SK-N-SH (cell line): ENCODE measurements at regions not wholly inside any gene's neighbourhood (a gene's known extent, or its start where the extent isn't known, plus 50 kb on each side); places are given as distances from the start of the nearest gene placed in this dataset.

Experiments used
- CTCF ChIA-PET: fragments of 300-600, 350-600 bp; formaldehyde crosslinking; extraction: SDS; loops from one replicate; lab custom pipeline; 2021; lab: Yijun Ruan, JAX
- POLR2A ChIA-PET: fragments of 350-600 bp; sonication (Branson Sonifier 250); formaldehyde crosslinking; extraction: SDS; loops from one replicate; lab custom pipeline; 2020; ENCODE audit warnings: antibody characterized with exemption, inconsistent platforms; lab: Yijun Ruan, JAX
- DNase-seq: peaks from one replicate; pipeline ENCODE4 v3.0.0; 2012
- H2AFZ ChIP-seq: fragments of 200-600 bp; sonication (generic); 2 replicates; pipeline ENCODE4 v1.8.1; 2016; ENCODE audit warnings: antibody characterized with exemption, mild to moderate bottlenecking, low read depth
- H3F3A ChIP-seq: fragments of 200-600 bp; sonication (generic); replicated peaks from 2 replicates; pipeline ENCODE3; 2016; ENCODE audit warnings: antibody characterized with exemption, mild to moderate bottlenecking; ENCODE audit not compliant: insufficient read depth
- H3K27ac ChIP-seq, 2 experiments: fragments of 200-500 bp in 1 of 2; fragments of 200-600 bp in 1 of 2; sonication (Bioruptor generic) in 1 of 2; sonication (generic), shearing (Covaris generic) in 1 of 2; 2 replicates each; pipeline versions ENCODE4 v1.5.1 to v1.6.1; 2014 to 2016; ENCODE audit warnings: low read depth in 2 of 2, inconsistent platforms in 1 of 2, low read length in 1 of 2, mild to moderate bottlenecking in 1 of 2, mixed read lengths in 1 of 2
- H3K27me3 ChIP-seq: fragments of 200-600 bp; sonication (generic), shearing (Covaris generic); 2 replicates; pipeline ENCODE4 v1.6.1; 2016; ENCODE audit warnings: mixed run types; ENCODE audit not compliant: insufficient read depth
- H3K36me3 ChIP-seq, 2 experiments: fragments of 200-500 bp in 1 of 2; fragments of 200-600 bp in 1 of 2; sonication (Bioruptor generic) in 1 of 2; sonication (generic) in 1 of 2; replicated peaks in 1 of 2; 2 replicates each; pipeline versions ENCODE3 to v1.5.1; 2014 to 2016; ENCODE audit warnings: low read length in 1 of 2, mild to moderate bottlenecking in 1 of 2; ENCODE audit not compliant: insufficient read depth in 2 of 2, control insufficient read depth in 1 of 2
- H3K4me1 ChIP-seq, 2 experiments: fragments of 200-500 bp in 1 of 2; fragments of 200-600 bp in 1 of 2; sonication (Bioruptor generic) in 1 of 2; sonication (generic), shearing (Covaris generic) in 1 of 2; 2 replicates each; pipeline versions ENCODE4 v1.5.1 to v1.6.1; 2014 to 2016; ENCODE audit warnings: low read depth in 1 of 2, low read length in 1 of 2, mixed run types in 1 of 2; ENCODE audit not compliant: insufficient read depth in 2 of 2, control insufficient read depth in 1 of 2
- H3K4me2 ChIP-seq: fragments of 200-600 bp; sonication (generic), shearing (Covaris generic); 2 replicates; pipeline ENCODE4 v1.6.1; 2017; ENCODE audit warnings: mixed run types
- H3K4me3 ChIP-seq, 2 experiments: fragments of 200-500 bp in 1 of 2; fragments of 200-600 bp in 1 of 2; sonication (Bioruptor generic) in 1 of 2; sonication (generic), shearing (Covaris generic) in 1 of 2; 2 replicates each; pipeline versions ENCODE4 v1.5.1 to v1.8.1; 2014 to 2016; ENCODE audit warnings: low read depth in 2 of 2, inconsistent platforms in 1 of 2, low read length in 1 of 2, mild to moderate bottlenecking in 1 of 2, mixed read lengths in 1 of 2, moderate library complexity in 1 of 2
- H3K79me2 ChIP-seq: fragments of 200-600 bp; sonication (generic); 2 replicates; pipeline ENCODE4 v1.8.1; 2017; ENCODE audit warnings: mild to moderate bottlenecking; ENCODE audit not compliant: insufficient read depth
- H3K9ac ChIP-seq: fragments of 200-600 bp; sonication (generic); 2 replicates; pipeline ENCODE4 v1.6.1; 2017; ENCODE audit warnings: mixed run types
- H3K9me2 ChIP-seq: fragments of 200-600 bp; sonication (generic); 2 replicates; pipeline ENCODE4 v1.6.1; 2017; ENCODE audit warnings: mixed run types
- H3K9me3 ChIP-seq: fragments of 200-600 bp; sonication (generic); 2 replicates; pipeline ENCODE4 v1.6.1; 2017; ENCODE audit warnings: mixed run types, mild to moderate bottlenecking, moderate library complexity
- H4K20me1 ChIP-seq: fragments of 200-600 bp; sonication (generic); 2 replicates; pipeline ENCODE4 v1.6.1; 2017; ENCODE audit warnings: mild to moderate bottlenecking, mixed run types; ENCODE audit not compliant: insufficient read depth
- CHD2 ChIP-seq: fragments of 150-350 bp; IDR thresholded peaks from 2 replicates; pipeline ENCODE4 v1.6.1; 2018; ENCODE audit warnings: low read length; ENCODE audit not compliant: partially characterized antibody
- CTCF ChIP-seq: fragments of 200-600 bp; sonication (generic); IDR thresholded peaks from 2 replicates; pipeline ENCODE4 v1.6.1; 2017; ENCODE audit warnings: antibody characterized with exemption, mild to moderate bottlenecking, moderate library complexity
- GATA2 ChIP-seq: sonication (generic); formaldehyde crosslinking; IDR thresholded peaks from 2 replicates; pipeline ENCODE4 v1.5.0; 2020; ENCODE audit warnings: mild to moderate bottlenecking, missing genetic modification reagents
- IRF3 ChIP-seq: fragments of 150-350 bp; IDR thresholded peaks from 2 replicates; pipeline ENCODE4 v1.6.1; 2016; ENCODE audit warnings: mild to moderate bottlenecking, low read depth, low read length
- MEF2A ChIP-seq: IDR thresholded peaks from 2 replicates; pipeline ENCODE4 v1.4.0; 2012; ENCODE audit warnings: low read depth, borderline replicate concordance
- POLR2AphosphoS5 ChIP-seq: IDR thresholded peaks from 2 replicates; pipeline ENCODE4 v1.6.1; 2012; ENCODE audit warnings: low read depth, low read length
- RCOR1 ChIP-seq: fragments of 150-350 bp; IDR thresholded peaks from 2 replicates; pipeline ENCODE4 v1.6.1; 2017; ENCODE audit warnings: antibody characterized with exemption, low read length
- REST ChIP-seq: IDR thresholded peaks from 2 replicates; pipeline ENCODE4 v1.6.1; 2012; ENCODE audit warnings: mild to moderate bottlenecking, low read depth, low read length, moderate library complexity
- RFX5 ChIP-seq: IDR thresholded peaks from 2 replicates; pipeline ENCODE4 v1.6.1; 2012; ENCODE audit warnings: mild to moderate bottlenecking, improper control_type of control experiment, low read length
- SMC3 ChIP-seq: IDR thresholded peaks from 2 replicates; pipeline ENCODE4 v1.6.1; 2012; ENCODE audit warnings: low read depth, low read length, improper control_type of control experiment
- TAF1 ChIP-seq: IDR thresholded peaks from 2 replicates; pipeline ENCODE4 v1.6.1; 2012; ENCODE audit warnings: low read depth, mild to moderate bottlenecking, low read length, moderate library complexity, borderline replicate concordance
- TCF12 ChIP-seq: IDR thresholded peaks from 2 replicates; pipeline ENCODE4 v1.4.0; 2012
- ZBTB33 ChIP-seq: IDR thresholded peaks from 2 replicates; pipeline ENCODE4 v1.4.0; 2012; ENCODE audit warnings: low read depth, borderline replicate concordance
- WGBS: methylation state at CpG from one replicate; pipeline ENCODE4 v1.1.6; 2017; ENCODE audit warnings: low lambda C conversion rate; 5-methylcytosine and 5-hydroxymethylcytosine counted together
- TF ChIP-seq, protein P1 (sequence below): IDR thresholded peaks from 2 replicates; pipeline ENCODE4 v1.4.0; 2012; ENCODE audit warnings: low read depth
- TF ChIP-seq, protein P2 (sequence below): IDR thresholded peaks from 2 replicates; pipeline ENCODE4; 2012

GRCh38 chr1:83631851-83632250 is 367.1 kb downstream of the TTLL7 start (continued):
- TF ChIP-seq ZBTB33 (no peak), CHD2 (no peak), RCOR1 (no peak), SMC3 (no peak), MEF2A (no peak), IRF3 (no peak), GATA2 (CRISPR knock-in tag) (no peak), CTCF (no peak)
- TF ChIP-seq, protein P1, sequence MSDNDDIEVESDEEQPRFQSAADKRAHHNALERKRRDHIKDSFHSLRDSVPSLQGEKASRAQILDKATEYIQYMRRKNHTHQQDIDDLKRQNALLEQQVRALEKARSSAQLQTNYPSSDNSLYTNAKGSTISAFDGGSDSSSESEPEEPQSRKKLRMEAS = no peak

DNA sequence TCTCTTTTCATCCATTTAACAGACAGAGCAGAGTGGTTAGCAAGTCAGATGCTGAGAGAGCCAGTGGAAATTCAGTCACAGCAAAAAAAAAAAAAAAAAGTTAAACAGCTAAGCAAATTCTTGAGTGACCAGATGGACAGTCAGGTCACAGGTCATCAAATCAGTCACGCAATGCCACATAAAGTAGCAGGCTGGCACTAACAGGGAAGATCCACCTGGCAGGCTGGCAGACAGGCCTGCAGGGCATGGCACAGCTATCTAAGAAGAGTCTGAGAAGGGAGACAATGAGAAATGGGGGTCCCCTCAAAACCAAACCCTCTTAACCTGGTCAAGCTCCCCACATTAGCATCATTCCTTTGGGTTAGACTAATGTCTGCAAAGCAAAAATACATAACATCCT is 371.9 kb downstream of the TTLL7 start:
- Histone ChIP-seq H3K27me3 (no peaks in the 10 kb centered on the region), H3K4me1 (peaks cover 0 to 9% of the 10 kb centered on the region in 2 experiments; a peak in 1 of 4 replicates), H3K36me3 (no peaks in the 10 kb centered on the region), H4K20me1 (no peaks in the 10 kb centered on the region), H3K79me2 (no peaks in the 10 kb centered on the region), H3F3A (no peaks in the 10 kb centered on the region), H3K4me3 (no peak overlapping the region), H3K9me3 (no peaks in the 10 kb centered on the region), H3K9me2 (no peaks in the 10 kb centered on the region), H3K4me2 (no peak overlapping the region), H3K27ac (no peak overlapping the region; a peak in 1 of 4 replicates), H3K9ac (no peak overlapping the region), H2AFZ (no peak overlapping the region)
- no peak for DNase-seq
- CTCF ChIA-PET = interaction anchor here (0.6 to 2.3 kb wide), 5 partner anchors 8 to 18 kb away, joined by 3 to 7 read pairs (median 4); no protein-coding TSS in a partner anchor
- no peak for TF ChIP-seq MEF2A
- no peak for TF ChIP-seq REST
- no peak for TF ChIP-seq SMC3
- TF ChIP-seq GATA2 (CRISPR knock-in tag) = no peak
- no peak for TF ChIP-seq TAF1
- TF ChIP-seq TCF12 = no peak
- TF ChIP-seq, protein P1 = no peak
- no peak for TF ChIP-seq RFX5
- TF ChIP-seq, protein P2, sequence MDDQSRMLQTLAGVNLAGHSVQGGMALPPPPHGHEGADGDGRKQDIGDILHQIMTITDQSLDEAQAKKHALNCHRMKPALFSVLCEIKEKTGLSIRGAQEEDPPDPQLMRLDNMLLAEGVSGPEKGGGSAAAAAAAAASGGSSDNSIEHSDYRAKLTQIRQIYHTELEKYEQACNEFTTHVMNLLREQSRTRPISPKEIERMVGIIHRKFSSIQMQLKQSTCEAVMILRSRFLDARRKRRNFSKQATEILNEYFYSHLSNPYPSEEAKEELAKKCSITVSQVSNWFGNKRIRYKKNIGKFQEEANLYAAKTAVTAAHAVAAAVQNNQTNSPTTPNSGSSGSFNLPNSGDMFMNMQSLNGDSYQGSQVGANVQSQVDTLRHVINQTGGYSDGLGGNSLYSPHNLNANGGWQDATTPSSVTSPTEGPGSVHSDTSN = no peak
- no peak for TF ChIP-seq POLR2AphosphoS5
- TF ChIP-seq ZBTB33 = no peak
- POLR2A ChIA-PET = no interaction called here
- WGBS = 60% methylated on average over 1 of the region's 1 CpG
